ENCODE measurements at regions not wholly inside any gene's neighbourhood (a gene's known extent, or its start where the extent isn't known, plus 50 kb on each side); places are given as distances from the start of the nearest gene placed in this dataset.

- Histone ChIP-seq H3K4me1 (ENCODE audit: insufficient read depth, low read length) (no peaks in the 10 kb centered on the region), H3K4me3 (ENCODE audit: low read length) (no peak overlapping the region), H3K9me3 (ENCODE audit: control insufficient read depth in 1 of 2, insufficient read depth in 1 of 2, low read length in 2 of 2) (peaks cover 0 to 7% of the 10 kb centered on the region in 2 experiments), H3K27me3 (ENCODE audit: control insufficient read depth in 1 of 2, insufficient read depth in 2 of 2, low read length in 2 of 2) (no peaks in the 10 kb centered on the region), H3K27ac (ENCODE audit: low read depth in 1 of 2, low read length in 2 of 2) (no peak overlapping the region), H3K36me3 (ENCODE audit: insufficient read depth, low read length) (no peaks in the 10 kb centered on the region)
- POLR2A ChIA-PET = no interaction called here
- no peaks in the 10 kb centered on the region for H3K4me1 Mint-ChIP-seq (ENCODE audit: low read depth)
- CTCF ChIA-PET = no interaction called here
- no peak overlapping the region for H3K4me3 Mint-ChIP-seq
- no peaks in the 10 kb centered on the region for H3K9me3 Mint-ChIP-seq
- H3K36me3 Mint-ChIP-seq (ENCODE audit: low read depth) = no peaks in the 10 kb centered on the region
- no peak overlapping the region for H3K27ac Mint-ChIP-seq
- ATAC-seq (ENCODE audit: poor library complexity) (no peak), DNase-seq (no peak)
- no peaks in the 10 kb centered on the region for H3K27me3 Mint-ChIP-seq
- intact Hi-C loops (cut with DNase I, micrococcal nuclease) = no loop called here
- no peak for TF ChIP-seq CTCF (IDR thresholded peaks at IDR 0.05)
These were observed 446.1 kb upstream of the FAM98A start for GRCh38 chr2:34045101-34045655.

DNA sequence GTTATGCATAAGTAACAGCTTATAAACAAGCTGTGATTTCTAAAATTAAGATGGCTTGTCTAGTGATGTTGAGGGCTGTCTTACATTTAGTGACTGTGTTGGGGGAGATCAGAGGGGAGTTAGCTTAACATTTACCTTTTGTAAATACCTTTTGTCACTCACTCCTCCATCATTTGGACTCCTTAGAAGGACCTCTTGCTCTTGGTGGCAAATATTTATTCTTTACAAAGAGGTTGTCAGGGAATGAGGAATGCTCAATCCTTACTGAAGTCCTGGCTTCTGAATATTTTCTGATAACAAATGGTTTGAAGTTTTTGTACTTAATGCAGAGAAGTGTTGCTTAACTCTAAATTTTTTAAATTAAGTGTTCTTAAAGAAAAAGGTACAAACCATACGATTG is 438.8 kb upstream of the FAM98A start:
- Mint-ChIP-seq H3K27me3 (no peaks in the 10 kb centered on the region), H3K36me3 (ENCODE audit: low read depth) (no peaks in the 10 kb centered on the region), H3K4me1 (ENCODE audit: low read depth) (no peaks in the 10 kb centered on the region), H3K9me3 (no peaks in the 10 kb centered on the region), H3K4me3 (no peak overlapping the region), H3K27ac (no peak overlapping the region)
- intact Hi-C loops (cut with DNase I, micrococcal nuclease) = no loop called here
- H3K27me3 ChIP-seq (ENCODE audit: control insufficient read depth in 1 of 2, insufficient read depth in 2 of 2, low read length in 2 of 2) = no peaks in the 10 kb centered on the region
- H3K4me3 ChIP-seq (ENCODE audit: low read length) = no peak overlapping the region
- ChIA-PET CTCF (no interaction called here), POLR2A (no interaction called here)
- H3K27ac ChIP-seq (ENCODE audit: low read depth in 1 of 2, low read length in 2 of 2) = no peak overlapping the region
- TF ChIP-seq CTCF (IDR thresholded peaks at IDR 0.05) = no peak
- H3K4me1 ChIP-seq (ENCODE audit: insufficient read depth, low read length) = no peaks in the 10 kb centered on the region
- DNase-seq (no peak), ATAC-seq (ENCODE audit: poor library complexity) (no peak)
- H3K9me3 ChIP-seq (ENCODE audit: control insufficient read depth in 1 of 2, insufficient read depth in 1 of 2, low read length in 2 of 2) = peaks cover 0 to 4% of the 10 kb centered on the region in 2 experiments
- H3K36me3 ChIP-seq (ENCODE audit: insufficient read depth, low read length) = no peaks in the 10 kb centered on the region

- Mint-ChIP-seq H3K27ac (no peak overlapping the region), H3K27me3 (no peaks in the 10 kb centered on the region), H3K4me1 (ENCODE audit: low read depth) (no peaks in the 10 kb centered on the region), H3K9me3 (no peaks in the 10 kb centered on the region), H3K4me3 (no peak overlapping the region), H3K36me3 (ENCODE audit: low read depth) (no peaks in the 10 kb centered on the region)
- CTCF ChIA-PET = no interaction called here
- intact Hi-C loops (cut with DNase I, micrococcal nuclease) = no loop called here
- H3K27me3 ChIP-seq (ENCODE audit: control insufficient read depth in 1 of 2, insufficient read depth in 2 of 2, low read length in 2 of 2) = no peaks in the 10 kb centered on the region
- POLR2A ChIA-PET = no interaction called here
- no peaks in the 10 kb centered on the region for H3K36me3 ChIP-seq (ENCODE audit: insufficient read depth, low read length)
- no peak overlapping the region for H3K4me3 ChIP-seq (ENCODE audit: low read length)
- H3K4me1 ChIP-seq (ENCODE audit: insufficient read depth, low read length) = no peaks in the 10 kb centered on the region
- TF ChIP-seq CTCF (IDR thresholded peaks at IDR 0.05) = no peak
- no peak overlapping the region for H3K27ac ChIP-seq (ENCODE audit: low read depth in 1 of 2, low read length in 2 of 2)
- DNase-seq (no peak), ATAC-seq (ENCODE audit: poor library complexity) (no peak)
- peaks cover 0 to 4% of the 10 kb centered on the region in 2 experiments for H3K9me3 ChIP-seq (ENCODE audit: control insufficient read depth in 1 of 2, insufficient read depth in 1 of 2, low read length in 2 of 2)
These were observed 438.1 kb upstream of the FAM98A start for GRCh38 chr2:34037157-34037556.

Data from CD4-positive, alpha-beta T cell (primary cell).